Mesenchymal stem cell (in vitro differentiated cells and primary cell): ENCODE measurements at regions not wholly inside any gene's neighbourhood (a gene's known extent, or its start where the extent isn't known, plus 50 kb on each side); places are given as distances from the start of the nearest gene placed in this dataset.

Experiments
- DNase-seq: peaks from one replicate; pipeline ENCODE4 v3.0.0-alpha.2; 2013
- H2AFZ ChIP-seq: one replicate; pipeline ENCODE4 v1.6.1; 2013; ENCODE audit warnings: low read depth, mild to moderate bottlenecking, control low read depth, inconsistent platforms, low read length, moderate library complexity
- H2AK5ac ChIP-seq: 2 replicates; pipeline ENCODE4 v1.6.1; 2013; ENCODE audit warnings: low read length, moderate library complexity, mild to moderate bottlenecking, inconsistent platforms; ENCODE audit not compliant: severe bottlenecking
- H2BK120ac ChIP-seq: one replicate; pipeline ENCODE4 v1.6.1; 2013; ENCODE audit warnings: low read depth, mild to moderate bottlenecking, inconsistent platforms, low read length, moderate library complexity
- H2BK12ac ChIP-seq, 2 experiments: one replicate each; pipeline ENCODE4 v1.6.1; 2013; ENCODE audit warnings: inconsistent platforms in 2 of 2, low read length in 2 of 2, mild to moderate bottlenecking in 2 of 2, moderate library complexity in 2 of 2, control low read depth in 1 of 2
- H2BK15ac ChIP-seq: one replicate; pipeline ENCODE4 v1.6.1; 2013; ENCODE audit warnings: mild to moderate bottlenecking, low read depth, inconsistent platforms; ENCODE audit not compliant: poor library complexity, severe bottlenecking
- H2BK5ac ChIP-seq: 2 replicates; pipeline ENCODE4 v1.6.1; 2013; ENCODE audit warnings: low read depth, mild to moderate bottlenecking, low read length, control low read depth, inconsistent platforms; ENCODE audit not compliant: poor library complexity, severe bottlenecking
- H3K14ac ChIP-seq, 2 experiments: one replicate each; pipeline ENCODE4 v1.6.1; 2013; ENCODE audit warnings: inconsistent platforms in 2 of 2, low read length in 2 of 2, control low read depth in 1 of 2, mild to moderate bottlenecking in 1 of 2, moderate library complexity in 1 of 2
- H3K18ac ChIP-seq, 2 experiments: one replicate each; pipeline ENCODE4 v1.6.1; 2013; ENCODE audit warnings: inconsistent platforms in 2 of 2, low read length in 2 of 2, control low read depth in 1 of 2, low read depth in 1 of 2, mild to moderate bottlenecking in 1 of 2
- H3K23ac ChIP-seq, 2 experiments: one replicate each; pipeline ENCODE4 v1.6.1; 2013; ENCODE audit warnings: inconsistent platforms in 2 of 2, low read length in 2 of 2, mild to moderate bottlenecking in 2 of 2, moderate library complexity in 2 of 2, control low read depth in 1 of 2
- H3K27ac ChIP-seq: 2 replicates; pipeline ENCODE4 v1.5.1; 2013; ENCODE audit warnings: mild to moderate bottlenecking, moderate library complexity, low read length, control low read depth, inconsistent platforms; ENCODE audit not compliant: poor library complexity, severe bottlenecking
- H3K27me3 ChIP-seq, 2 experiments: 2 replicates each; pipeline versions ENCODE4 v1.6.1 to v1.7.0; 2013; ENCODE audit warnings: low read length in 2 of 2, mild to moderate bottlenecking in 2 of 2, moderate library complexity in 2 of 2, control low read depth in 1 of 2, inconsistent platforms in 1 of 2; ENCODE audit not compliant: control insufficient read depth in 1 of 2, insufficient read depth in 1 of 2
- H3K36me3 ChIP-seq, 2 experiments: 2 replicates each; pipeline versions ENCODE4 v1.6.1 to v1.7.0; 2013; ENCODE audit warnings: low read length in 2 of 2, control low read depth in 1 of 2, inconsistent platforms in 1 of 2, low read depth in 1 of 2, mild to moderate bottlenecking in 1 of 2; ENCODE audit not compliant: insufficient read depth in 2 of 2, control insufficient read depth in 1 of 2
- H3K4ac ChIP-seq, 2 experiments: one replicate each; pipeline ENCODE4 v1.6.1; 2013; ENCODE audit warnings: inconsistent platforms in 2 of 2, low read length in 2 of 2, mild to moderate bottlenecking in 2 of 2, moderate library complexity in 2 of 2, control low read depth in 1 of 2, low read depth in 1 of 2
- H3K4me1 ChIP-seq: 2 replicates; pipeline ENCODE4 v1.6.1; 2013; ENCODE audit warnings: low read depth, low read length, control low read depth; ENCODE audit not compliant: control insufficient read depth, insufficient read depth
- H3K4me2 ChIP-seq: 2 replicates; pipeline ENCODE4 v1.6.1; 2013; ENCODE audit warnings: low read length, mild to moderate bottlenecking, inconsistent platforms; ENCODE audit not compliant: poor library complexity, severe bottlenecking
- H3K4me3 ChIP-seq, 2 experiments: 2 replicates each; pipeline versions ENCODE4 v1.5.1 to v1.7.0; 2013; ENCODE audit warnings: low read length in 2 of 2, mild to moderate bottlenecking in 2 of 2, control low read depth in 1 of 2, low read depth in 1 of 2; ENCODE audit not compliant: insufficient read depth in 1 of 2
- H3K79me1 ChIP-seq: replicated peaks from 2 replicates; pipeline ENCODE4 v1.6.1; 2013; ENCODE audit warnings: mild to moderate bottlenecking, control low read depth, low read length, inconsistent platforms; ENCODE audit not compliant: poor library complexity, severe bottlenecking
- H3K9ac ChIP-seq: 2 replicates; pipeline ENCODE4 v1.7.0; 2013; ENCODE audit warnings: mild to moderate bottlenecking, low read length, moderate library complexity
- H3K9me3 ChIP-seq: 2 replicates; pipeline ENCODE4 v1.7.0; 2013; ENCODE audit warnings: mild to moderate bottlenecking, low read length; ENCODE audit not compliant: control insufficient read depth
- H4K8ac ChIP-seq: one replicate; pipeline ENCODE4 v1.6.1; 2013; ENCODE audit warnings: inconsistent platforms, mild to moderate bottlenecking, low read length, moderate library complexity
- H4K91ac ChIP-seq: one replicate; pipeline ENCODE4 v1.6.1; 2013; ENCODE audit warnings: mild to moderate bottlenecking, low read length, inconsistent platforms
- WGBS: methylation state at CpG from one replicate; pipeline ENCODE4 v1.1.7; 2013; ENCODE audit warnings: mixed read lengths; 5-methylcytosine and 5-hydroxymethylcytosine counted together

GRCh38 chr2:150153646-150154307, 333.7 kb downstream of the RND3 start:
- no peak overlapping the region for H4K91ac ChIP-seq
- WGBS = 100% methylated on average over 2 of the region's 2 CpGs
- no peak overlapping the region for H3K27ac ChIP-seq
- no peak overlapping the region for H2BK120ac ChIP-seq
- H3K36me3 ChIP-seq = no peaks in the 10 kb centered on the region
- H4K8ac ChIP-seq = no peak overlapping the region
- no peak for DNase-seq
- H3K9me3 ChIP-seq = no peaks in the 10 kb centered on the region
- H3K14ac ChIP-seq = no peak overlapping the region
- no peak overlapping the region for H3K4ac ChIP-seq
- no peaks in the 10 kb centered on the region for H3K79me1 ChIP-seq
- H3K9ac ChIP-seq = no peak overlapping the region
- H3K4me3 ChIP-seq = no peak overlapping the region
- H3K4me2 ChIP-seq = no peak overlapping the region
- H3K4me1 ChIP-seq = peaks cover 2% of the 10 kb centered on the region
- no peak overlapping the region for H2BK12ac ChIP-seq
- H2BK5ac ChIP-seq = no peak overlapping the region
- no peak overlapping the region for H3K23ac ChIP-seq
- H2AFZ ChIP-seq = no peak overlapping the region
- no peak overlapping the region for H2AK5ac ChIP-seq
- no peak overlapping the region for H3K18ac ChIP-seq
- H2BK15ac ChIP-seq = no peak overlapping the region
- no peaks in the 10 kb centered on the region for H3K27me3 ChIP-seq

DNA sequence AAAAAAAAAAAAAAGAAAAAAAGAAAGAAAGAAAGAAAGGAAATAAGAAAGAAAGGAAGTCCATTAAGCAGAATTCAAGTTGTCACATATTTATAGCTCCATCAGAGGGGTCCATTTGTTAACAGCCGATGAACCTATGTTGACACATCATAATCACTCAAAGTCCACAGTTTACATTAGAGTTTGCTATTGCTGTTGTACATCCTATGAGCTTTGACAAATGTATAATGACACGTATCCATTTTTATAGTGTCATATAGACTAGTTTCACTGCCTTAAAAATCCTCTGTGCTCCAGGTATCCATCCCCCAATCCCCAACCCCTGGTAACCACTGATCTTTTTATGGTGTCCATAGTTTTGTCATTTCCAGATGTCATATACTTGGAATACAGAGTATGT, 335.2 kb downstream of the RND3 start:
- no CpG with 5 or more reads among the region's 2 CpGs for WGBS
- H3K27ac ChIP-seq = no peak overlapping the region
- no peak overlapping the region for H3K23ac ChIP-seq
- no peaks in the 10 kb centered on the region for H3K27me3 ChIP-seq
- H2BK12ac ChIP-seq = no peak overlapping the region
- no peak overlapping the region for H4K8ac ChIP-seq
- peaks cover 2% of the 10 kb centered on the region for H3K4me1 ChIP-seq
- no peak overlapping the region for H2BK15ac ChIP-seq
- no peak overlapping the region for H2BK120ac ChIP-seq
- no peak overlapping the region for H2AFZ ChIP-seq
- H4K91ac ChIP-seq = no peak overlapping the region
- H3K14ac ChIP-seq = no peak overlapping the region
- H3K18ac ChIP-seq = no peak overlapping the region
- peaks cover under 1% of the 10 kb centered on the region for H3K9me3 ChIP-seq
- H2AK5ac ChIP-seq = no peak overlapping the region
- H2BK5ac ChIP-seq = no peak overlapping the region
- no peak for DNase-seq
- H3K4me2 ChIP-seq = no peak overlapping the region
- H3K36me3 ChIP-seq = no peaks in the 10 kb centered on the region
- H3K4me3 ChIP-seq = no peak overlapping the region
- no peak overlapping the region for H3K9ac ChIP-seq
- no peaks in the 10 kb centered on the region for H3K79me1 ChIP-seq
- no peak overlapping the region for H3K4ac ChIP-seq

DNA sequence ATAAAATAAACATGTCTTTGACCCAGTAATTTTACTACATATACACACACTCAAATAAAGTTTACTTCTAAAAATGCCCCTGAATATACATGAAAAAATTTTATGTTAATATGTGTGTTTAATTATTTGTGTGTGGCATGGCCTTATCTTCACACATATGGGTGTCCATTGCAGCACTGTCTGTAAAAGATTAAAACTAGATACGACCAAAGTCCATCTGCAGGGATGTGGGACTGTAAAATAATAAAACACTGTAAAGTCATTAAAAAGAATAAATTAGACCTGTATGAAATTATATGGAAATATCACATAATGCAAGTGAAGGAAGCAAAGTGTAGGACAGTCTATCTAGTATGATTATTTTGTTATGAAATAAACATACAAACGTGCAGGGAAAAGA, 337.3 kb downstream of the RND3 start:
- Histone ChIP-seq H3K9me3 (peaks cover 18% of the 10 kb centered on the region), H3K14ac (no peak overlapping the region), H3K79me1 (no peaks in the 10 kb centered on the region), H3K4me2 (no peak overlapping the region), H3K4ac (no peak overlapping the region), H3K27me3 (no peaks in the 10 kb centered on the region), H3K27ac (no peak overlapping the region), H4K8ac (no peak overlapping the region), H2AFZ (no peak overlapping the region), H2AK5ac (no peak overlapping the region), H2BK12ac (no peak overlapping the region), H3K4me1 (no peaks in the 10 kb centered on the region), H2BK15ac (no peak overlapping the region), H3K4me3 (no peak overlapping the region), H2BK5ac (no peak overlapping the region), H3K18ac (no peak overlapping the region), H3K23ac (no peak overlapping the region), H4K91ac (no peak overlapping the region), H3K9ac (no peak overlapping the region), H2BK120ac (no peak overlapping the region), H3K36me3 (no peaks in the 10 kb centered on the region)
- no CpG with 5 or more reads among the region's 2 CpGs for WGBS
- DNase-seq = no peak

GRCh38 chr2:150147889-150148683, 339.4 kb downstream of the RND3 start:
- Histone ChIP-seq H2BK120ac (no peak overlapping the region), H3K4me2 (no peak overlapping the region), H4K91ac (no peak overlapping the region), H3K4ac (no peak overlapping the region), H3K4me1 (no peaks in the 10 kb centered on the region), H3K9ac (no peak overlapping the region), H3K18ac (no peak overlapping the region), H3K27me3 (no peaks in the 10 kb centered on the region), H3K9me3 (peaks cover 18% of the 10 kb centered on the region), H2BK15ac (no peak overlapping the region), H2BK12ac (no peak overlapping the region), H3K36me3 (no peaks in the 10 kb centered on the region), H3K79me1 (no peaks in the 10 kb centered on the region), H2AFZ (no peak overlapping the region), H2BK5ac (no peak overlapping the region), H3K27ac (no peak overlapping the region), H3K23ac (no peak overlapping the region), H3K14ac (no peak overlapping the region), H4K8ac (no peak overlapping the region), H3K4me3 (no peak overlapping the region), H2AK5ac (no peak overlapping the region)
- no peak for DNase-seq
- WGBS = 100% methylated on average over 6 of the region's 6 CpGs
